GM12878 (cell line): ENCODE measurements at regions not wholly inside any gene's neighbourhood (a gene's known extent, or its start where the extent isn't known, plus 50 kb on each side); places are given as distances from the start of the nearest gene placed in this dataset.

Source experiments
- ATAC-seq: fragments of 200-7000 bp; cut with Tn5 transposase; 3 replicates; pipeline ENCODE4 v1.9.1; 2020; ENCODE audit warnings: mild to moderate bottlenecking, moderate library complexity
- BruUV-seq: library from RNA; stranded (reverse); fragments of 400-500 nt; replicated peaks from 2 replicates; lab custom pipeline; 2021; lab: Mats Ljungman, UMichigan
- CTCF ChIA-PET: fragments of 300-600 bp; sonication (Branson Sonifier 250); formaldehyde crosslinking; extraction: SDS; loops from one replicate; lab custom pipeline; 2021; ENCODE audit warnings: inconsistent platforms; lab: Yijun Ruan, JAX
- POLR2A ChIA-PET: fragments of 350-600 bp; formaldehyde crosslinking; extraction: SDS; loops from one replicate; lab custom pipeline; 2021; ENCODE audit warnings: inconsistent platforms; lab: Charles Lee
- RAD21 ChIA-PET: fragments of 300-600 bp; sonication (Branson Sonifier 250); formaldehyde crosslinking; loops from one replicate; lab custom pipeline; 2023; ENCODE audit warnings: antibody characterized with exemption; ENCODE audit not compliant: unreplicated experiment; lab: Charles Lee
- SMC1A ChIA-PET: fragments of 300-600 bp; sonication (Branson Sonifier 250); formaldehyde crosslinking; loops from one replicate; lab custom pipeline; 2023; ENCODE audit not compliant: unreplicated experiment, uncharacterized antibody; lab: Charles Lee
- DNase-seq: peaks from one replicate; pipeline ENCODE4 v3.0.0-alpha.2; 2011; ENCODE audit warnings: low read depth, low spot score
- FAIRE-seq: peaks from 3 replicates; lab custom pipeline; 2011; peaks lifted over from hg19 to GRCh38; lab: Jason Lieb, UNC
- H2AFZ ChIP-seq: 2 replicates; pipeline ENCODE4 v1.6.0; 2011; ENCODE audit warnings: low read depth, low read length, control low read depth; ENCODE audit not compliant: control insufficient read depth
- H3K27ac ChIP-seq: 2 replicates; pipeline ENCODE4 v1.5.1; 2011; ENCODE audit warnings: control low read depth; ENCODE audit not compliant: control insufficient read depth, insufficient read depth
- H3K27me3 ChIP-seq, 2 experiments: replicated peaks in 1 of 2; 2 replicates each; pipeline versions ENCODE4 v1.6.0 to v1.6.1; 2011; ENCODE audit warnings: low read length in 1 of 2; ENCODE audit not compliant: control insufficient read depth in 2 of 2, insufficient read depth in 2 of 2
- H3K36me3 ChIP-seq, 2 experiments: 2 replicates each; pipeline ENCODE4 v1.5.1; 2011; ENCODE audit warnings: low read length in 1 of 2; ENCODE audit not compliant: control insufficient read depth in 2 of 2, insufficient read depth in 2 of 2
- H3K4me1 ChIP-seq: 2 replicates; pipeline ENCODE4 v1.6.1; 2011; ENCODE audit warnings: mild to moderate bottlenecking, low read length, moderate library complexity, mixed read lengths; ENCODE audit not compliant: control insufficient read depth, insufficient read depth
- H3K4me2 ChIP-seq: 2 replicates; pipeline ENCODE4 v1.6.0; 2011; ENCODE audit warnings: control low read depth; ENCODE audit not compliant: control insufficient read depth, insufficient read depth
- H3K4me3 ChIP-seq: fragments of 200-600 bp; sonication (generic); 2 replicates; pipeline ENCODE4 v1.5.1; 2016
- H3K79me2 ChIP-seq: 2 replicates; pipeline ENCODE4 v1.6.0; 2011; ENCODE audit warnings: low read length; ENCODE audit not compliant: control insufficient read depth, insufficient read depth
- H3K9ac ChIP-seq: 2 replicates; pipeline ENCODE4 v1.8.0; 2011; ENCODE audit warnings: low read length, control low read depth, mixed read lengths; ENCODE audit not compliant: control insufficient read depth, insufficient read depth
- H3K9me3 ChIP-seq: replicated peaks from 3 replicates; pipeline ENCODE4 v1.5.1; 2011; ENCODE audit warnings: mild to moderate bottlenecking, low read length; ENCODE audit not compliant: control insufficient read depth, insufficient read depth
- H4K20me1 ChIP-seq: 2 replicates; pipeline ENCODE4 v1.6.0; 2011; ENCODE audit not compliant: control insufficient read depth, insufficient read depth
- BACH1 ChIP-seq: fragments of 450-650 bp; IDR thresholded peaks from 2 replicates; pipeline ENCODE4 v1.6.1; 2017; ENCODE audit warnings: mild to moderate bottlenecking, borderline replicate concordance
- JUND ChIP-seq: IDR thresholded peaks from 2 replicates; pipeline ENCODE4 v1.6.1; 2012; ENCODE audit warnings: low read depth, mild to moderate bottlenecking, low read length, improper control_type of control experiment, moderate library complexity
- NKRF ChIP-seq: fragments of 450-650 bp; conservative IDR thresholded peaks from 2 replicates; pipeline ENCODE4 v1.6.1; 2017; ENCODE audit warnings: mild to moderate bottlenecking, moderate library complexity
- REST ChIP-seq: IDR thresholded peaks from 2 replicates; pipeline ENCODE4 v1.6.1; 2012; ENCODE audit warnings: mild to moderate bottlenecking, low read depth, low read length
- YY1 ChIP-seq: IDR thresholded peaks from 2 replicates; pipeline ENCODE4 v1.6.1; 2011; ENCODE audit warnings: low read depth, mild to moderate bottlenecking, low read length
- WGBS: methylation state at CpG from one replicate; pipeline ENCODE4 v1.1.6; 2016; ENCODE audit warnings: low lambda C conversion rate; ENCODE audit not compliant: insufficient replicate concordance, insufficient coverage; ENCODE audit errors: missing lambda C conversion rate; 5-methylcytosine and 5-hydroxymethylcytosine counted together
- in situ Hi-C: fragments of 300-500 bp; cut with MboI; formaldehyde crosslinking; loops from 9 replicates; pipeline ENCODE4 v1.14.3; 2018; ENCODE audit warnings: mixed read lengths
- intact Hi-C: fragments of 100-400 bp; cut with micrococcal nuclease; formaldehyde crosslinking; loops from one replicate; pipeline ENCODE4 v1.14.2; 2022; ENCODE audit not compliant: unreplicated experiment

GRCh38 chr14:56715938-56716337 is 94.3 kb downstream of the OTX2 start (continued):
- TF ChIP-seq REST = no peak
- no peak for TF ChIP-seq NKRF
- TF ChIP-seq JUND = no peak
- no peak for TF ChIP-seq YY1

GRCh38 chr14:56709201-56709600 is 101.1 kb downstream of the OTX2 start:
- RAD21 ChIA-PET = no interaction called here

More at GRCh38 chr14:56709201-56709600, 101.1 kb downstream of the OTX2 start:
- Histone ChIP-seq H3K36me3 (no peaks in the 10 kb centered on the region), H3K4me2 (no peak overlapping the region), H3K9ac (no peak overlapping the region), H3K79me2 (no peaks in the 10 kb centered on the region), H3K4me1 (no peaks in the 10 kb centered on the region), H3K9me3 (no peaks in the 10 kb centered on the region), H2AFZ (no peak overlapping the region), H3K4me3 (no peak overlapping the region), H3K27ac (no peak overlapping the region), H4K20me1 (no peaks in the 10 kb centered on the region), H3K27me3 (no peaks in the 10 kb centered on the region; a peak in 1 of 4 replicates)
- no peak for ATAC-seq
- ChIA-PET SMC1A (no interaction called here), CTCF (no interaction called here), POLR2A (no interaction called here)
- no TSS peak for BruUV-seq
- no peak for DNase-seq
- TF ChIP-seq BACH1 = no peak
- intact Hi-C loops = no loop called here
- no peak for FAIRE-seq
- WGBS = 5% methylated on average over 3 of the region's 3 CpGs
- in situ Hi-C loops = no loop called here
